HepG2 (cell line): ENCODE measurements at regions not wholly inside any gene's neighbourhood (a gene's known extent, or its start where the extent isn't known, plus 50 kb on each side); places are given as distances from the start of the nearest gene placed in this dataset.

ENCODE experiments used
- AHDC1 ChIP-seq: sonication (generic); formaldehyde crosslinking; IDR thresholded peaks from 2 replicates; pipeline ENCODE4 v1.5.1; 2020; ENCODE audit warnings: mild to moderate bottlenecking, missing genetic modification reagents, borderline replicate concordance
- CEBPB ChIP-seq: IDR thresholded peaks from 2 replicates; pipeline ENCODE4 v1.6.1; 2011; ENCODE audit warnings: low read depth, low read length, improper control_type of control experiment, borderline replicate concordance
- FOXK1 ChIP-seq: sonication (generic); formaldehyde crosslinking; IDR thresholded peaks from 2 replicates; pipeline ENCODE4 v1.4.0; 2020; ENCODE audit warnings: low read depth, missing genetic modification reagents, borderline replicate concordance
- KIAA2018 ChIP-seq: sonication (generic); formaldehyde crosslinking; IDR thresholded peaks from 2 replicates; pipeline ENCODE4 v1.5.0; 2020; ENCODE audit warnings: mild to moderate bottlenecking, missing genetic modification reagents, borderline replicate concordance
- MBNL3 ChIP-seq: fragments of 250-450 bp; sonication (Bioruptor Pico); conservative IDR thresholded peaks from 2 replicates; pipeline ENCODE4 v1.8.0; 2022; ENCODE audit warnings: mild to moderate bottlenecking, inconsistent platforms
- MTF1 ChIP-seq: sonication (generic); formaldehyde crosslinking; IDR thresholded peaks from 2 replicates; pipeline ENCODE4 v1.5.0; 2020; ENCODE audit warnings: missing genetic modification reagents
- MYPOP ChIP-seq: sonication (generic); formaldehyde crosslinking; IDR thresholded peaks from 2 replicates; pipeline ENCODE4 v1.8.1; 2023; ENCODE audit warnings: mild to moderate bottlenecking, moderate library complexity, missing genetic modification reagents
- SALL1 ChIP-seq: sonication (generic); formaldehyde crosslinking; IDR thresholded peaks from 2 replicates; pipeline ENCODE4 v1.8.0; 2022; ENCODE audit warnings: mild to moderate bottlenecking, missing genetic modification reagents
- SOX5 ChIP-seq: IDR thresholded peaks from 2 replicates; pipeline ENCODE4 v1.6.1; 2016; ENCODE audit warnings: borderline replicate concordance
- ZNF556 ChIP-seq: sonication (generic); formaldehyde crosslinking; IDR thresholded peaks from 2 replicates; pipeline ENCODE4 v1.4.0; 2020; ENCODE audit warnings: mild to moderate bottlenecking, missing genetic modification reagents, borderline replicate concordance
- ZNF879 ChIP-seq: sonication (generic); formaldehyde crosslinking; IDR thresholded peaks from 2 replicates; pipeline ENCODE4 v1.8.1; 2023; ENCODE audit warnings: missing genetic modification reagents
- ZXDC ChIP-seq: sonication (generic); formaldehyde crosslinking; IDR thresholded peaks from 2 replicates; pipeline ENCODE4 v1.5.0; 2020; ENCODE audit warnings: mild to moderate bottlenecking, missing genetic modification reagents

- TF ChIP-seq MTF1 (CRISPR knock-in tag) (no peak), SOX5 (CRISPR knock-in tag) (peak; percentile 21; the same call in 1 of the 2 replicates), AHDC1 (CRISPR knock-in tag) (peak; percentile 62; the same call in 1 of the 2 replicates), ZXDC (CRISPR knock-in tag) (no peak), SALL1 (CRISPR knock-in tag) (peak; percentile 19; the same call in 1 of the 2 replicates), KIAA2018 (no peak), MYPOP (CRISPR knock-in tag) (no peak), FOXK1 (CRISPR knock-in tag) (peak; percentile 15; the same call in 1 of the 2 replicates), CEBPB (peak; percentile 94), ZNF556 (CRISPR knock-in tag) (no peak), MBNL3 (CRISPR knock-in tag) (no peak), ZNF879 (CRISPR knock-in tag) (no peak)
Measured at GRCh38 chr11:95282291-95282751, 51.3 kb upstream of the SESN3 start (continued).
